Thyroid gland (tissue), 4 donors: ENCODE measurements at regions not wholly inside any gene's neighbourhood (a gene's known extent, or its start where the extent isn't known, plus 50 kb on each side); places are given as distances from the start of the nearest gene placed in this dataset.

Experiments used
- CTCF ChIP-seq, 6 experiments: fragments of 200-600 bp in 3 of 6; fragments of 450-650 bp in 3 of 6; sonication (generic) in 3 of 6; IDR thresholded peaks; one replicate each; pipeline ENCODE4 v1.5.1; 2016 to 2019; ENCODE audit warnings: antibody characterized with exemption in 6 of 6, mild to moderate bottlenecking in 2 of 6, inconsistent platforms in 1 of 6, moderate library complexity in 1 of 6
- POLR2A ChIP-seq, 2 donors: fragments of 450-650 bp; IDR thresholded peaks; one replicate each; pipeline ENCODE4 v1.6.1; 2017; ENCODE audit warnings: antibody characterized with exemption in 2 of 2, mild to moderate bottlenecking in 2 of 2, moderate library complexity in 1 of 2

GRCh38 chr10:1852841-1853240 lies 115.5 kb upstream of the ADARB2 start:
- no peak for TF ChIP-seq CTCF (IDR thresholded peaks at IDR 0.05)
- TF ChIP-seq POLR2A (IDR thresholded peaks at IDR 0.05): no peak
